SH-SY5Y (cell line): ENCODE measurements at regions not wholly inside any gene's neighbourhood (a gene's known extent, or its start where the extent isn't known, plus 50 kb on each side); places are given as distances from the start of the nearest gene placed in this dataset.

ENCODE experiments used
- GATA2 ChIP-seq: IDR thresholded peaks from 2 replicates; pipeline ENCODE4 v1.6.1; 2011; ENCODE audit warnings: mild to moderate bottlenecking, low read depth, low read length
- GATA3 ChIP-seq: IDR thresholded peaks from 2 replicates; pipeline ENCODE4 v1.6.1; 2011; ENCODE audit warnings: low read depth, mild to moderate bottlenecking, low read length, moderate library complexity

- no peak for TF ChIP-seq GATA2
- TF ChIP-seq GATA3, result no peak
Observed at GRCh38 chr11:128214263-128214662, 373.1 kb downstream of the ETS1 start.
